ENCODE measurements at regions not wholly inside any gene's neighbourhood (a gene's known extent, or its start where the extent isn't known, plus 50 kb on each side); places are given as distances from the start of the nearest gene placed in this dataset.

- TF ChIP-seq CTCF (IDR thresholded peaks at IDR 0.05; ENCODE audit: low read depth, low read length, missing input control) (no peak), FOXA1 (IDR thresholded peaks at IDR 0.05) (no peak), RAD21 (IDR thresholded peaks at IDR 0.05) (no peak), REST (IDR thresholded peaks at IDR 0.05) (no peak), GABPA (IDR thresholded peaks at IDR 0.05 in 1 of 2, conservative IDR thresholded peaks at IDR 0.05 in 1 of 2) (no peak), TAF1 (conservative IDR thresholded peaks at IDR 0.05) (no peak), EGR1 (IDR thresholded peaks at IDR 0.05; ENCODE audit: low read depth in 2 of 2) (no peak), JUND (IDR thresholded peaks at IDR 0.05) (no peak), HNF4G (IDR thresholded peaks at IDR 0.05) (no peak), YY1 (IDR thresholded peaks at IDR 0.05) (no peak), SP1 (IDR thresholded peaks at IDR 0.05) (no peak), RXRA (IDR thresholded peaks at IDR 0.05) (no peak)
- TF ChIP-seq, protein P1, sequence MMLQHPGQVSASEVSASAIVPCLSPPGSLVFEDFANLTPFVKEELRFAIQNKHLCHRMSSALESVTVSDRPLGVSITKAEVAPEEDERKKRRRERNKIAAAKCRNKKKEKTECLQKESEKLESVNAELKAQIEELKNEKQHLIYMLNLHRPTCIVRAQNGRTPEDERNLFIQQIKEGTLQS (IDR thresholded peaks at IDR 0.05): no peak
- TF ChIP-seq, protein P2, sequence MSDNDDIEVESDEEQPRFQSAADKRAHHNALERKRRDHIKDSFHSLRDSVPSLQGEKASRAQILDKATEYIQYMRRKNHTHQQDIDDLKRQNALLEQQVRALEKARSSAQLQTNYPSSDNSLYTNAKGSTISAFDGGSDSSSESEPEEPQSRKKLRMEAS (IDR thresholded peaks at IDR 0.05): no peak
These were observed 255.9 kb upstream of the NFIA start for GRCh38 chr1:60826320-60827094.
